Neuronal stem cell (in vitro differentiated cells): ENCODE measurements at regions not wholly inside any gene's neighbourhood (a gene's known extent, or its start where the extent isn't known, plus 50 kb on each side); places are given as distances from the start of the nearest gene placed in this dataset.

Experiments
- DNase-seq: peaks from one replicate; pipeline ENCODE4 v3.0.0-alpha.2; 2013; ENCODE audit warnings: low spot score
- H2AFZ ChIP-seq: one replicate; pipeline ENCODE4 v1.6.1; 2013; ENCODE audit warnings: mild to moderate bottlenecking, low read length, inconsistent platforms
- H2AK5ac ChIP-seq: 2 replicates; pipeline ENCODE4 v1.6.1; 2013; ENCODE audit warnings: low read depth, mild to moderate bottlenecking, inconsistent platforms, low read length, moderate library complexity, mixed read lengths
- H2BK120ac ChIP-seq: 2 replicates; pipeline ENCODE4 v1.6.1; 2013; ENCODE audit warnings: low read depth, mild to moderate bottlenecking, inconsistent platforms, low read length, moderate library complexity, mixed read lengths
- H2BK12ac ChIP-seq: one replicate; pipeline ENCODE4 v1.6.1; 2013; ENCODE audit warnings: low read length, inconsistent platforms
- H2BK15ac ChIP-seq: 2 replicates; pipeline ENCODE4 v1.6.1; 2013; ENCODE audit warnings: mild to moderate bottlenecking, low read length, inconsistent platforms, mixed read lengths
- H2BK5ac ChIP-seq: one replicate; pipeline ENCODE4 v1.6.1; 2013; ENCODE audit warnings: inconsistent platforms, mild to moderate bottlenecking, low read length, moderate library complexity
- H3K14ac ChIP-seq: one replicate; pipeline ENCODE4 v1.6.1; 2013; ENCODE audit warnings: low read length, inconsistent platforms
- H3K18ac ChIP-seq: 2 replicates; pipeline ENCODE4 v1.6.1; 2013; ENCODE audit warnings: low read length, inconsistent platforms
- H3K23ac ChIP-seq: 2 replicates; pipeline ENCODE4 v1.6.1; 2013; ENCODE audit warnings: low read depth, mild to moderate bottlenecking, mixed read lengths, low read length, inconsistent platforms; ENCODE audit not compliant: poor library complexity
- H3K27ac ChIP-seq: replicated peaks from 3 replicates; pipeline ENCODE4 v1.5.1; 2013; ENCODE audit warnings: low read length, inconsistent platforms
- H3K27me3 ChIP-seq, 3 experiments: 2 replicates each; pipeline ENCODE4 v1.6.1; 2013; ENCODE audit warnings: low read length in 3 of 3, mild to moderate bottlenecking in 2 of 3, inconsistent platforms in 1 of 3, low read depth in 1 of 3, mixed read lengths in 1 of 3, moderate library complexity in 1 of 3; ENCODE audit not compliant: control insufficient read depth in 3 of 3, insufficient read depth in 3 of 3
- H3K36me3 ChIP-seq, 2 donors: replicated peaks in 1 of 2; 2 replicates each; pipeline ENCODE4 v1.6.1; 2013; ENCODE audit warnings: low read length in 2 of 2; ENCODE audit not compliant: control insufficient read depth in 2 of 2, insufficient read depth in 2 of 2
- H3K4ac ChIP-seq: 2 replicates; pipeline ENCODE4 v1.6.1; 2013; ENCODE audit warnings: inconsistent platforms, mild to moderate bottlenecking, low read length, moderate library complexity
- H3K4me1 ChIP-seq, 2 donors: 1 replicate in 1 of 2; 2 replicates in 1 of 2; pipeline ENCODE4 v1.6.1; 2013; ENCODE audit warnings: low read length in 2 of 2, low read depth in 1 of 2; ENCODE audit not compliant: control insufficient read depth in 2 of 2, insufficient read depth in 1 of 2
- H3K4me2 ChIP-seq: one replicate; pipeline ENCODE4 v1.6.1; 2013; ENCODE audit warnings: mild to moderate bottlenecking, low read length, inconsistent platforms; ENCODE audit not compliant: insufficient read depth, poor library complexity, severe bottlenecking
- H3K4me3 ChIP-seq, 2 donors: 2 replicates each; pipeline ENCODE4 v1.5.1; 2013; ENCODE audit warnings: low read length in 2 of 2, mild to moderate bottlenecking in 2 of 2, inconsistent platforms in 1 of 2, moderate library complexity in 1 of 2
- H3K79me1 ChIP-seq: one replicate; pipeline ENCODE4 v1.6.1; 2013; ENCODE audit warnings: low read depth, mild to moderate bottlenecking, inconsistent platforms, low read length, moderate library complexity
- H3K9ac ChIP-seq: one replicate; pipeline ENCODE4 v1.6.1; 2013; ENCODE audit warnings: mild to moderate bottlenecking, low read depth, low read length, inconsistent platforms; ENCODE audit not compliant: poor library complexity
- H3K9me3 ChIP-seq, 2 donors: replicated peaks in 1 of 2; 2 replicates each; pipeline versions ENCODE3 to v1.6.1; 2013; ENCODE audit warnings: low read length in 2 of 2, mild to moderate bottlenecking in 2 of 2, inconsistent platforms in 1 of 2, low read depth in 1 of 2, mixed read lengths in 1 of 2, moderate library complexity in 1 of 2; ENCODE audit not compliant: control insufficient read depth in 2 of 2, insufficient read depth in 1 of 2
- H4K8ac ChIP-seq: one replicate; pipeline ENCODE4 v1.6.1; 2013; ENCODE audit warnings: low read depth, mild to moderate bottlenecking, inconsistent platforms, low read length, moderate library complexity
- H4K91ac ChIP-seq: one replicate; pipeline ENCODE4 v1.6.1; 2013; ENCODE audit warnings: low read length, low read depth, mild to moderate bottlenecking, inconsistent platforms; ENCODE audit not compliant: poor library complexity
- WGBS, 2 donors: extraction: QIAGEN DNeasy Blood & Tissue Kit; methylation state at CpG; one replicate each; pipeline ENCODE4 v1.1.7; 2013; ENCODE audit warnings: missing lambda C conversion rate in 2 of 2, mixed read lengths in 1 of 2; ENCODE audit not compliant: insufficient read length in 2 of 2, insufficient replicate concordance in 1 of 2; ENCODE audit errors: extremely low coverage in 2 of 2; 5-methylcytosine and 5-hydroxymethylcytosine counted together

GRCh38 chr3:148214705-148215104, 483.0 kb upstream of the AGTR1 start:
- no peak for DNase-seq
- Histone ChIP-seq H3K27me3 (no peaks in the 10 kb centered on the region), H3K9ac (no peak overlapping the region), H2BK12ac (no peak overlapping the region), H2AK5ac (no peak overlapping the region), H4K8ac (no peak overlapping the region), H3K4me1 (no peaks in the 10 kb centered on the region), H3K4ac (no peak overlapping the region), H2AFZ (no peak overlapping the region), H3K36me3 (no peaks in the 10 kb centered on the region), H3K23ac (no peak overlapping the region), H3K4me3 (no peak overlapping the region), H2BK15ac (no peak overlapping the region), H3K4me2 (no peak overlapping the region), H3K79me1 (no peaks in the 10 kb centered on the region), H4K91ac (no peak overlapping the region), H2BK5ac (no peak overlapping the region), H3K27ac (no peak overlapping the region), H3K14ac (no peak overlapping the region), H2BK120ac (no peak overlapping the region), H3K9me3 (no peaks in the 10 kb centered on the region), H3K18ac (no peak overlapping the region)
- no CpG with 5 or more reads among the region's 3 CpGs for WGBS, 2 donors

GRCh38 chr3:148217317-148217716, 480.4 kb upstream of the AGTR1 start:
- no peak overlapping the region for H3K27ac ChIP-seq
- H3K79me1 ChIP-seq, result no peaks in the 10 kb centered on the region
- H3K18ac ChIP-seq, result no peak overlapping the region
- no peak overlapping the region for H2AK5ac ChIP-seq
- no peak overlapping the region for H3K23ac ChIP-seq
- H3K14ac ChIP-seq, result no peak overlapping the region
- DNase-seq, result no peak
- H3K9me3 ChIP-seq, result no peaks in the 10 kb centered on the region
- no peak overlapping the region for H3K4me2 ChIP-seq
- H3K27me3 ChIP-seq, result no peaks in the 10 kb centered on the region
- no peak overlapping the region for H4K8ac ChIP-seq
- H2BK15ac ChIP-seq, result no peak overlapping the region
- no peak overlapping the region for H2BK120ac ChIP-seq
- H3K4me3 ChIP-seq, result no peak overlapping the region
- no CpG with 5 or more reads among the region's 3 CpGs for WGBS, 2 donors
- no peak overlapping the region for H2BK5ac ChIP-seq
- no peaks in the 10 kb centered on the region for H3K36me3 ChIP-seq
- no peak overlapping the region for H4K91ac ChIP-seq
- H3K9ac ChIP-seq, result no peak overlapping the region
- no peak overlapping the region for H2AFZ ChIP-seq
- no peaks in the 10 kb centered on the region for H3K4me1 ChIP-seq
- no peak overlapping the region for H3K4ac ChIP-seq
- H2BK12ac ChIP-seq, result no peak overlapping the region

GRCh38 chr3:148218222-148218621, 479.5 kb upstream of the AGTR1 start:
- no peaks in the 10 kb centered on the region for H3K27me3 ChIP-seq
- H2BK12ac ChIP-seq, result no peak overlapping the region
- H3K4me3 ChIP-seq, result no peak overlapping the region
- no peaks in the 10 kb centered on the region for H3K79me1 ChIP-seq
- no peak overlapping the region for H3K18ac ChIP-seq
- H2BK15ac ChIP-seq, result no peak overlapping the region
- no peak overlapping the region for H2BK120ac ChIP-seq
- H3K36me3 ChIP-seq, result no peaks in the 10 kb centered on the region
- no peak overlapping the region for H3K4ac ChIP-seq
- no peak overlapping the region for H3K4me2 ChIP-seq
- H3K9ac ChIP-seq, result no peak overlapping the region
- H2BK5ac ChIP-seq, result no peak overlapping the region
- no peak overlapping the region for H3K23ac ChIP-seq
- no peak overlapping the region for H2AK5ac ChIP-seq
- no peak for DNase-seq
- WGBS, 2 donors, result no CpG with 5 or more reads among the region's 3 CpGs
- no peak overlapping the region for H2AFZ ChIP-seq
- no peak overlapping the region for H3K27ac ChIP-seq
- no peak overlapping the region for H3K14ac ChIP-seq
- H4K8ac ChIP-seq, result no peak overlapping the region
- no peaks in the 10 kb centered on the region for H3K4me1 ChIP-seq
- no peak overlapping the region for H4K91ac ChIP-seq
- no peaks in the 10 kb centered on the region for H3K9me3 ChIP-seq

- no peak overlapping the region for H3K18ac ChIP-seq
- no peak overlapping the region for H2BK12ac ChIP-seq
- H3K27me3 ChIP-seq, result no peaks in the 10 kb centered on the region
- H4K91ac ChIP-seq, result no peak overlapping the region
- H3K79me1 ChIP-seq, result no peaks in the 10 kb centered on the region
- no peak overlapping the region for H2BK15ac ChIP-seq
- WGBS, 2 donors, result no CpG with 5 or more reads among the region's 2 CpGs
- H3K36me3 ChIP-seq, result no peaks in the 10 kb centered on the region
- H3K14ac ChIP-seq, result no peak overlapping the region
- no peak overlapping the region for H3K9ac ChIP-seq
- no peaks in the 10 kb centered on the region for H3K4me1 ChIP-seq
- no peak overlapping the region for H3K27ac ChIP-seq
- H3K4ac ChIP-seq, result no peak overlapping the region
- no peak overlapping the region for H2AK5ac ChIP-seq
- H3K4me3 ChIP-seq, result no peak overlapping the region
- H2BK120ac ChIP-seq, result no peak overlapping the region
- no peak overlapping the region for H3K23ac ChIP-seq
- H4K8ac ChIP-seq, result no peak overlapping the region
- H3K4me2 ChIP-seq, result no peak overlapping the region
- no peak for DNase-seq
- H2BK5ac ChIP-seq, result no peak overlapping the region
- no peaks in the 10 kb centered on the region for H3K9me3 ChIP-seq
- no peak overlapping the region for H2AFZ ChIP-seq
Measured at GRCh38 chr3:148219999-148220398, 477.7 kb upstream of the AGTR1 start.
